ENCODE measurements at regions not wholly inside any gene's neighbourhood (a gene's known extent, or its start where the extent isn't known, plus 50 kb on each side); places are given as distances from the start of the nearest gene placed in this dataset.
"Not testable (repeated sequence)": the region's sequence is repeated elsewhere in the genome, so short reads cannot be mapped to it uniquely, and the experiment has no call there.

GRCh38 chr13:100811024-100811865 is 136.7 kb upstream of the TMTC4 start:
- no peak for DNase-seq

- DNase-seq: no peak
These were observed 135.9 kb upstream of the TMTC4 start for GRCh38 chr13:100810481-100810880.

- no peak for DNase-seq
These were observed 135.3 kb upstream of the TMTC4 start for GRCh38 chr13:100809856-100810255.

GRCh38 chr13:100809129-100809390 is 134.5 kb upstream of the TMTC4 start:
- no peak for DNase-seq

- no peak for DNase-seq
These were observed 133.9 kb upstream of the TMTC4 start for GRCh38 chr13:100808330-100809128.

DNA sequence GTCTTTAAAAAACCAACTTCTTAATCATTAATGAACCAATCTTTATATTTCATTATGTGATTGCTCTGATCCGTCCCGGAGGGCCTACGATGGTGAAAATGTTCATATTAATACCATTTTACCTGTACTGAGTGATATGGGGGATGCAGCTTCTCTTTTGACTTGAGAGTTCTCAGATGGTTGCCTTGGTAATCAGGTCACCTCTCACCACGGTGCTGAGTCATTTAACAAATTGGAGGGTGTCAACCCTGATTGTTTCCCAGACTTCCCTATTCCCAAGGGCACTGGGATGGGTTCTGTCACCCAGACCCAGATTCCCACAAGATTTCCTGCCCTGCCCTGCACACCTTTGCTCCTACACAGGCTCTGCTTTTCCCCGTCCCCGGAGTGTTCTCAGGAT is 128.5 kb upstream of the TMTC4 start:
- no peak for DNase-seq

DNA sequence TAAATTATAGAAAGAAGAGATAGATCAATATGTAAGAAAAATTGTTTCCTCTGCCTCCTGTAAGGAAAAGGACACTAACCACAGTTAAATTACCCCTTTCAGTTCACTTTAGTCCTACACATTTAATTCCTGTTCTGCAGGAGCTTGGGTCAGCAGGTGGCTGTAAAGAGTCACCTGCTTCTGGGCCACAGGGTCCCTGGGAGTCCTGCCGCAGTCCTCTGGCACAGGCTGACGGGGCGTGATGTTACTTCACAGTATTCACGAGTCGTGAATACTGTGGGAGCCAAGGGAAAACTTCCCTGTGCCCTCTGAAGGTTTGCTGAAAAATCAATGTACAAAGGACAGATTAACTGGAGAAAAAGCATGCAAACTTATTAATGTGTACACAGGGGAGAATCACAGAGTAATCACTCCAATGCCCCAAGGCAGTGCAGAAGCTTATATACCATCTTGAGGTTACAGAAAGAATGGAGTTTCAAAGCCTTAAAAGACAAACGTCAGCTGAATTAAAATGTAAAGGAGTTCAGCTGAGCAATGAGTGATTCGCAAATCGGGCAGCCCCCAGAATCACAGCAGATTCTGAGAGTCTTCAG is 125.8 kb upstream of the TMTC4 start:
- no peak for DNase-seq

- DNase-seq: no peak
These were observed 124.3 kb upstream of the TMTC4 start for GRCh38 chr13:100798739-100799361.

DNA sequence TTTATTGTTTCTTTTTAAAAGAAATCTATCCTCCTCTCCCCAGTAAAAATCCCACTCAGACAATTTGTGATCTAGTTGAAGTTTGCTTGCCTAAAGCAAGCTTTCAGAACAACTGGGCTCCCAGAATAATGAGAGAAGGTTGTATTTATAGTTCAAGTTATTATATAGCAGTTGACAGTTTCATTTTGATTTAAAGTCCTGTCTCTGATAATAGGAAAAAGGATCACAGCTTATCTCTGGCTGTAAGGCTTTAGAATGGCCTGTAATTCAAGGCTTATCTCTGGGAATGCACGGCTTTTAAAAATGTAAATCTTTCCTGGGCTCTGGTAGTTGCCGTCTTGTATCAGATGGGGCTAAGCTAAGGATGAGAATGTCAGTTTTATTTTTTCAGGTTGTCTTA is 123.3 kb upstream of the TMTC4 start:
- no peak for DNase-seq

DNA sequence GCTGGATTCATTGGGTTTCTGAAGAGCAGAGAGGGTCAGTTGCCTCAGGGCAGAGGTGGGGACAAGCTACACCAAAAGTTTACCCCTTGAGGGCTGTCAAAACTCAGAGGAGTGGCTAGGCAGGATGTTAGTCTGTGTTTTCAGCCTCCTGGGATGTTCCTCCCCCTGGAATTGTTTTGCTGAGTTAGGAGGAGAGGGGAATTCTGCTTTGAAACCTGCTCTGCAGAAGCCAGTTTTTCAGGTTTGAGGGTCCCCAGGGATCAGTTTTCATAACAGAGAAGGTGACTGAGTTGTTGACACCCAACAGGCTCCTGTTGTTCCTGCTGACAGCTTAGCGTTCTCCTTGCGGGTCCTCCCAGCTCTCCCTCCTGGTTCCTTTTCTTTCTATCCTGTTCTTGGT is 121.9 kb upstream of the TMTC4 start:
- DNase-seq: no peak

- no peak for DNase-seq
These were observed 120.0 kb upstream of the TMTC4 start for GRCh38 chr13:100794575-100794974.

DNA sequence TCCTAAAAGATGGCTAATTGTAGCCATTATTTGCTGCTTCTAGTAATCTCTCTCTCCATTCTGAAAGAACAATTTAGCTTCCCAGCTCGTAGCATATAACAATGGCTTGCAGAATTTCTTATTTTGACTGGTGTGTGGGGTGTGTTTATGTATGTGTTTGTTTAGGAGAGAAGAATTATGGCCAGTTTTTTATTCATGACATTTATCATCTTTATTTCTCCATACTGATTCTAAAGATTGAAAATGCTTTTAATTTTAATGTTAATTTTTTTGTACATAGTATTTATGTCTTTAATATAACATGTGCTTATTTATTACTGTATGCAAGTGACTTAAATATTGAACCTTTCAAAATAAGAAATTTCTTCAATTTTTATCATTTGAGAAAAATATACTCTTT is 115.8 kb upstream of the TMTC4 start:
- DNase-seq: no peak

- DNase-seq: no peak
These were observed 115.4 kb upstream of the TMTC4 start for GRCh38 chr13:100789968-100790367.

DNA sequence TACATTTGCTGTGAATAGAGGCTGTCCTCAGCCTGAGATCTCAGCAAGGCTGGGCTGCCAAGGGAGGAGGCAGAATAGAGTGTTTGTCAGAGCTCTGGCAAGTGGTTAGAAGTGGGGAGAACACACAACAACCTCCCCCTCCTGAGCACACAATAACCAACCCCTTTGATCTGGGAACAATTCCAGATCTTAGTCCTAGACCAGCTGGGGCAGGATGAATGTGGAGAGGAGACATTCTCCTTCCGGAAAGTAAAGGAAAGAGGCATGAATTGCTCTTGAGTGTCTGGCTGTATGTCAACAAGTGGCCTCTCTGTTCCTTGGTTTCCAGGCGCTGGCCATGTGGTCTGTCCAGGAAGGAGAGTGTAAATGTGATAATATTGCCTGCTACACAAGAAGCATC is 114.9 kb upstream of the TMTC4 start:
- DNase-seq: no peak

DNA sequence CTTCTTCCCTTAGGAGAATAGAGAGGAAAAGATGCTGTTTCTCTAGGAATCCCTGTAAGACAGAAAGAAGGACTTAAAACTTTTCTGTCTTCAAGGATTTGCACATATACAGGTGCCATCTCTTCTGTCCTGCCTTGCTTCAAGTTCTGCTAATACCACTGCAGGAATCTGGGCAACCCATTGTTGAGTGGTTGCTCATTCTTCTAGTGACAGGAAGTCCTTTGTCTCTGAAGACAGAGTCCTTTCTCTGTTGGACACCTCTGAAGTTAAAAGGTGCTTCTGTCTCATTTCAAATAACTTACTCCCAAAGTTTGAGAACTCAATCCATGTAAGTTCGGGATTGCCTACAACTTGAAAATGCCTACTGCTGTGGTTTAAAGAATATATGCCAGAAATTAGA is 114.4 kb upstream of the TMTC4 start:
- no peak for DNase-seq

DNA sequence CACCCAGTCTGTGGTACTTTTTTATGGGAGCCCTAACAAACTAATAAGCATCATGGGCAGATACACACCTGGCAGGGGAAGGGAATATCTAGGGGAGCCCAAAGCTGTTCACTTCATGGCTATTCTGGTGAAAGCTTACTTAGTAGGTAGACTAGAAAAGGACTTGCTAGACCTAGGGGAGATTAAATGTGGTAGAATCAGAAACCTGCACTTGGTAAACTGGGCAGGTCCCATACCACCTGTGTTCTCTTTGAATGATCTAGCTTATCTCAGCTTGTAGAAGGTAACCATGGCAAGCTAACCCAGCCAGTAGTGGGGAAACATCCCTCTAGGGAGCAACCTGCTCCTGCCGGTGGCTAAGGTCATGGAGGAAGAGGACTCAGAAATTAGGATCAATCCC is 113.9 kb upstream of the TMTC4 start:
- no peak for DNase-seq

DNA sequence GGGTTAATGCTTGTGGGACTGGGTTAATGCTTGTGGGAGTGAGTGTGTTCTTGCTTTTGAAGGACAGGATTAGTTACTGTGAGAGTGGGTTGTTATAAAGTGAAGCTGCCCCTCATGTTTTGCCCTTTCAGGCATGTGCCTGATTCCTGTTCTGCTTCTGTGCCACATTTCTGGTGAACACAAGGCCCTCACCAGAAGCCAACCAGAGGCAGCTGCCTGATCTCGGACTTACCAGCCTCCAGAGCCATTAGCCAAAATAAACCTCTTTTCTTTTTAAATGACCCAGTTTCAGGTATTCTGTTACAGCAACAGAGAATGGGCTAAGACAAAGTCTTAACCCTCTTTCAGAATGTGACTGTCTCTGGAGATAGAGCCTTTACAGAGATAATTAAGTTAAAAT is 113.3 kb upstream of the TMTC4 start:
- DNase-seq: no peak

GRCh38 chr13:100776686-100777085 is 102.1 kb upstream of the TMTC4 start:
- DNase-seq: not testable (repeated sequence)

DNA sequence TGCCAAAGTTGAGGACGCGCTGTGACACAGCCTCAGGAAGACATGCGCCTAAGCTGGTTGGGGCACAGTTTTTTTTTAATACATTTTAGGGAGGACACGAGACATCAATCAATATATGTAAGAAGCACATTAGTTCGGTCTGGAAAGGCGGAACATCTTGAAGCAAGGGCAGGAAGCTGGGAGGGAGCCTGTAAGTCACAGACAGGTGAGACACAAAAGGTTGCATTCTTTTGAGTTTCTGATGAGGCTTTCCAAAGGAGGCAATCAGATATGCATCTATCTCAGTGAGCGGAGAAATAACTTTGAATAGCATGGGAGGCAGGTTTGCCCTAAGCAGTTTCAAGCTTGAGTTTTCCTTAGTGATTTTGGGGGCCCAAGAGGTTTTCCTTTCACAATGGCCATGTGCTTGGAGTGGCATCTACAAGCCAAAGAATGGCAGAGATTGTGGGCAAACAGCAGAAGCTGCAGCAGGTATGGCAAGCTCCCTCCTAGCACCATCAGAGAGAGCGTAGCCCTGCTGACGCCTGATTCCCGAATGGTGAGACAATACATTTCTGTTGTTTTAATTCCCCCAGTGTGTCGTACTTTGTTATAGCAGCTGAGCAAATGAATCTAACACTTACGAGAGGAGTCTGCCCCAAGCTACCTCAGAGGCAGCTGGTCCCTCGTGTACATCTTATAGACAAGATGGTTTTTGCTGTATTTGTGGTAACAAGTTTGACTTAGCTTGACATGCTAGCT is 99.5 kb upstream of the TMTC4 start:
- no peak for DNase-seq

GRCh38 chr13:100773429-100773828 is 98.8 kb upstream of the TMTC4 start:
- DNase-seq: no peak

DNA sequence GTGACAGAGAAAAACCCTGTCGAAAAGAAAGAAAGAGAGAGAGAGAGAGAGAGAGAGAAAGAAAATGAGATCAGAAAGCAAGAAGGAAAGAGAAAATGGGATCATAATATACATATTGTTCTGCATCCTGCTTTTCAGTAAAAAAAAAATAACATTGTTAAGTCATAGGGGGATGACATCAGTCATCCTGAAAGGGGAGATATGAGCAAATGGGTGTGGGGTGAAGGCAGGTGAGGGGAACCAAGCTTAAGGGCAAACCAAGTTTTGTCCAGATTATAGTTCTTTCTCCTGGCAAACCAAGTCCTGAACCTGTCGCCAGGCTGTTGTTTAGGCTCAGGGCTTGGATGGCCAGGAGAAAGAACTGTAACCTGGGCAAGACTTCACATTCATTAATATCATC is 92.6 kb upstream of the TMTC4 start:
- DNase-seq: no peak

DNA sequence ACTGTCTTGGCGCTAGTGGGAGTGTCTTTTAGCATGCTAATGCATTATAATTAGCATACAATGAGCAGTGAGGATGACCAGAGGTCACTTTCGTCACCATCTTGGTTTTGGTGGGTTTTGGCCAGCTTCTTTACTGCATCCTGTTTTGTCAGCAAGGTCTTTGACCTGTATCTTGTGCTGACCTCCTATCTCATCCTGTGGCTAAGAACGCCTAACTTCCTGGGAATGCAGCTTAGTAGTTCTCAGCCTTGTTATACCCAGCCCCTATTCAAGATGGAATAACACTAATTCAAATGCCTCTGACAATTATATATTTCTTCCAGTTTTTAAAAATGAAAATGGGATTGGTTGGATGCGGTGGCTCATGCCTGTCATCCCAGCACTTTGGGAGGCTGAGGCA is 92.0 kb upstream of the TMTC4 start:
- DNase-seq: not testable (repeated sequence)

- no peak for DNase-seq
These were observed 90.3 kb upstream of the TMTC4 start for GRCh38 chr13:100764937-100765336.
